Vagina (tissue), 2 donors: ENCODE measurements at regions not wholly inside any gene's neighbourhood (a gene's known extent, or its start where the extent isn't known, plus 50 kb on each side); places are given as distances from the start of the nearest gene placed in this dataset.

Experiments
- POLR2A ChIP-seq, 2 donors: fragments of 450-650 bp; IDR thresholded peaks; one replicate each; pipeline ENCODE4 v1.6.1; 2017; ENCODE audit warnings: antibody characterized with exemption in 2 of 2, mild to moderate bottlenecking in 2 of 2, moderate library complexity in 2 of 2
- POLR2AphosphoS5 ChIP-seq, 2 donors: sonication (generic); formaldehyde crosslinking; IDR thresholded peaks; one replicate each; pipeline ENCODE4 v1.9.0; 2017; ENCODE audit warnings: antibody characterized with exemption in 2 of 2, mild to moderate bottlenecking in 2 of 2, low read depth in 1 of 2; ENCODE audit not compliant: insufficient read depth in 1 of 2
- TF ChIP-seq, protein P1 (sequence below), 3 experiments: fragments of 450-650 bp in 2 of 3; fragments of 200-600 bp in 1 of 3; sonication (generic) in 1 of 3; IDR thresholded peaks; one replicate each; pipeline ENCODE4 v1.5.1; 2017 to 2019; ENCODE audit warnings: antibody characterized with exemption in 3 of 3, mild to moderate bottlenecking in 2 of 3, moderate library complexity in 2 of 3

DNA sequence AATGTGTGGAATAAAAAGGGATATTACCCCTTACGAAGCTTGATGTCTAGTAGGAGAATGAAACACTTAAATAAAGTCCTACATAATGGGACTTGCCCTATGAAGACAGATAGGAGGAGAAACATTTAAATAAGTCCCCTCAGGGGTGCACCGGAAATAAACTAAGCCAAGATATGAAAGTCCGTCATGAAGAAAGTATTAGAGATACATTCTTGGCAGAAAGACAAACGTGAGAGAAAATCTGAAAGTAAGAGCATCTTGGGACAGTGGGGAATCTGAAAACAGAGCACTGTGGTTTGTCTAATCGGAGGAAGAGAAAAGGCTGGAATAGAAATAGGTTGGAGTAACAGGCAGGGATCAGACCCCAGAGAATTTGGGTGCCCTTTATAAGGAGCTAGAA is 516.9 kb upstream of the DSEL start:
- TF ChIP-seq, protein P1, sequence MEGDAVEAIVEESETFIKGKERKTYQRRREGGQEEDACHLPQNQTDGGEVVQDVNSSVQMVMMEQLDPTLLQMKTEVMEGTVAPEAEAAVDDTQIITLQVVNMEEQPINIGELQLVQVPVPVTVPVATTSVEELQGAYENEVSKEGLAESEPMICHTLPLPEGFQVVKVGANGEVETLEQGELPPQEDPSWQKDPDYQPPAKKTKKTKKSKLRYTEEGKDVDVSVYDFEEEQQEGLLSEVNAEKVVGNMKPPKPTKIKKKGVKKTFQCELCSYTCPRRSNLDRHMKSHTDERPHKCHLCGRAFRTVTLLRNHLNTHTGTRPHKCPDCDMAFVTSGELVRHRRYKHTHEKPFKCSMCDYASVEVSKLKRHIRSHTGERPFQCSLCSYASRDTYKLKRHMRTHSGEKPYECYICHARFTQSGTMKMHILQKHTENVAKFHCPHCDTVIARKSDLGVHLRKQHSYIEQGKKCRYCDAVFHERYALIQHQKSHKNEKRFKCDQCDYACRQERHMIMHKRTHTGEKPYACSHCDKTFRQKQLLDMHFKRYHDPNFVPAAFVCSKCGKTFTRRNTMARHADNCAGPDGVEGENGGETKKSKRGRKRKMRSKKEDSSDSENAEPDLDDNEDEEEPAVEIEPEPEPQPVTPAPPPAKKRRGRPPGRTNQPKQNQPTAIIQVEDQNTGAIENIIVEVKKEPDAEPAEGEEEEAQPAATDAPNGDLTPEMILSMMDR (IDR thresholded peaks at IDR 0.05): no peak
- TF ChIP-seq POLR2AphosphoS5 (IDR thresholded peaks at IDR 0.05; ENCODE audit: insufficient read depth in 1 of 2, low read depth in 1 of 2) (no peak), POLR2A (IDR thresholded peaks at IDR 0.05) (no peak)
